CD4-positive, alpha-beta T cell treated with Interferon alpha-2 for 1 hour (primary cell): ENCODE measurements at regions not wholly inside any gene's neighbourhood (a gene's known extent, or its start where the extent isn't known, plus 50 kb on each side); places are given as distances from the start of the nearest gene placed in this dataset.
"Not testable (repeated sequence)": the region's sequence is repeated elsewhere in the genome, so short reads cannot be mapped to it uniquely, and the experiment has no call there.

Source experiments
- DNase-seq, 2 donors: peaks; one replicate each; pipeline ENCODE4 v3.0.0-alpha.2; 2020 to 2022

DNA sequence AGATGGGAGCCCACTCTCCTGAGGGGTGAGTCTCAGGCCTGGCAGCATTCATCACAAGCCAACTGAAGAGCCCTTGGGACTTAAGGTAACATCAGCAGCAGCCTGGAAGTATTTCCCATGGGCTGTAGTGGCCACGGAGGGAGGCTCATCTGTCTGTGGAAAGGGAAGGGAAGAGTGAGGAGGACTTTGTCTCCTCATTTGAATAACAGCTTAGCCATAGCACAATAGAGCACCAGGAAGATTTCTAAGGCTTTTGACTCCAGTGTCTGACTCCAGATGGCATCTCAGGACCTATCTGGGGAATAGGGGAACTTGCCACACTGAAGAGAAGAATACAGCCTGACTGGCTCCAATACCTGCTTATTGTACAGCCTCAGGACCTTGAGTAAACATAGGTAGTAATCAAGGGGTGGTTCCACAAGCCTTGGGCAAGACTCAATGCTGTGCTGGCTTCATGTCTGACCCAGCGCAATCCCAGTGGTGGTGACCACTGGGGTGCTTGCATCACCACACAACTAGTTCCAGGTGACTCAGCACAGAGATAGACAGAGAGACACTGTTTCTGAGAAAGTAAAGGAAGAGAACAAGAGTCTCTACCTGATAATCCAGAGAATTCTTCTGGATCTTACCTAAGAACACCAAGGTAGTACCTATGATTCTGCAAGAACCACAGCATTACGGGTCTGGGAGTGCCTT lies 510.5 kb upstream of the CCDC179 start:
- DNase-seq, result no peak

DNA sequence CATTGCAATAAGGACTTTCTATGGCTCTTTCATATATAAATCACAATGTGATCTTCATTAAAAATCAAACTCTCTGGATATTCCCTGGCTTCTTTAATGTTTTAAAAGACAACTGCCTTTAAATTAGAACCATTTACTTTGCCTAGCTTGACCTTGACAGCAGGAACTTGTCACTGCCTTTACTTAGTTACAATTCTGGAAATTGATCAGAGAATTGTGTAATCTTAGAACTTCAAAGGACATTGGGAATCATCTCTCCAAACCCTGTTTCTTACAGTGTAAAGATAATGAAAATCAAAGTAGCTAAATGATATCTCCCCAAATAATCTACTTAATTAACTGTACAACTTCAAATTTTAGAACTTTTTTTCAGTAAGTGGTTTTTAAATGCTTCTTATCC lies 517.6 kb upstream of the CCDC179 start:
- DNase-seq, result no peak

DNA sequence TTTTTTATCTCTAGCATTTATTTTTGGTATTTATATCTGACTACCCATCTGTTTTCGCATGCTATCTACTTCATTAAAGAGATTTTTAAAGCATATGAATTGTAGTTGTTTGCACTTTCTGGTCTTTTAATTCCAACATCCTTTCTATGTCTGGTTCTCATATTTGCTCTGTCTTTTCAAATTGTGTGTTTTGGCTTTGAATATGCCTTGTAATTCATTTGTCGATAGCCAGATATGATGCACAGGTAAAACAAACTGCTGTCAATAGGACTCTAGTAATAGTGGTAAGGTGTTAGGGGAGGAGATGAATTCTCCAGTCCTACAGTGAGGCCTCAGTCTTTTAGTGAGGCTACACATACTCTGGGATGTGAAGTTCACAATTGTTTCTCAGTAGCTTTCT lies 530.8 kb upstream of the CCDC179 start:
- DNase-seq, result no peak

DNA sequence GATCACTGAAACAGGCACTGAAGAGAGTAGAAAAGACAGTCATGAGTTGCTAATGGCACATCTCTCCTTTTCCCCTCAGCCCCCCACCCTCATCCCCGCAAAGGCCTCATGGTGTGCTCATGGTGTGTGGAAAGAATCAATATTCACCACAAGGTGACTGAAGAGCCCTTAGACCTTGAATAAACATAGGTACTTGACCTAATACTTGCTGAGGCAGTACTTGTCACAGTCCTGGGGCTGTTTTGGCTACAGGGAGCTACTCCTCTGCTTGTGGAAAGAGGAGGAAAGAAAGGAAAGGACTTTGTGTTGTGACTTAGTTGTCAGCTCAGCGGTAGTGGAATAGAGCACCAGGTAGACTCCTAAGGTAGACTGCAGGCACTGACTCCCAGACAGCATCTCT lies 537.8 kb upstream of the CCDC179 start:
- DNase-seq, result no peak

DNA sequence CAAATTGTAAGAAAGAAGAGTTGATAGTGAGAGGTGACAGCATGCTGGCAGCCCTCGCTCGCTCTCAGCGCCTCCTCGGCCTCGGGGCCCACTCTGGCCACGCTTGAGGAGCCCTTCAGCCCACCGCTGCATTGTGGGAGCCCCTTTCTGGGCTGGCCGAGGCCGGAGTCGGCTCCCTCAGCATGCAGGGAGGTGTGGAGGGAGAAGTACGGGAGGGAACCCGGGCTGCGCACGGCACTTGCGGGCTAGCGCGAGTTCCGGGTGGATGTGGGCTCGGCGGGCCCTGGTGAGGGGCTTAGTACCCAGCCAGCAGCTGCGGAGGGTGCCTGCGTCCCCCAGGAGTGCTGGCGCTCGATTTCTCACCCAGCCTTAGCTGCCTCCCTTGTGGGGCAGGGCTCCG lies 539.7 kb upstream of the CCDC179 start:
- DNase-seq, result no peak

DNA sequence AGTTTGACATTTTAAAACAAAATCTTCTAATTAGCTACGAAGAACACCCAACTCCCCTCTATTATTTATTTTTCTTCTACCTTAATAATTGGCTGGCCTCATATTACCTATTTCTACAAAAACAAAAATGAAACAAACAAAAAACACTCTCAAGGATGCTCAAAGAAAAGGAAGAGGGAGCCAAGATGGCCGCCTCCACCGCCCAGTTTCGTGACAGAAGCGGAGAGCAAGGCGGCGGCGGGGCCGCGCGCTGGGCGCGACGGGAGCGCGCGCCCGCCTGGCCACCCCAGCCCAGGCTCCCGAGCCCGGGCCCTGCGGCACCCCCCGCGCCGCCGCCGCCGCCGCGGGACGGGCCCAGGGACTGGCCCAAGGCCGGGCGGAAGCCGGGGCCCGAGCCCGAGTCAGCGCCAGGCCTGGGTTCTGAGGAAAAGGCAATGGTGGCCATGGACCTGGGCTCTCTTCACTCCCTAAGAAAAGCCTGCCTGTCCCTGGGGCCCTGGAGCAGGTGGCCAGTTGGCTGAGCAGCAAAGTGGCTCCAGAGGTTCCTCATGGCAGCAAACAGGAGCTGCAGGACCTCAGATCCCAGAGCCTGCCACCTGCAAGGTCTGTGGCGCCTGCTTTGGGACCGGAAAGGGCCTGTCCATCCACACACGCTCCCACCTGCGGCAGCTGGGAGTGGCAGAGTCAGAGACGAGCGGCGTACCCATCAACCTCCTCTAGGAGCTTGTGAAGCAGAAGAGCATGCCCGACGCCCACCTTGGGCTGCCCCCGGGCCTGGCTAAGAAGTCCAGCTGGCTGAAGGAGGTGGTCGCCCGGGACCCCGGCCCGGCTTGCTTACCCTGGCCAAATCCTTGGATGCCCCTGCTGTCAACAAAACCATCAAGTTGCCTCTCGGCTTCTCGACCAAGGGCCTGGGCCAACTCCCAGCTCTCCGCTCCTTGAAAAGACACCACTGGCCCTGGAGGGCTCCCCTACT lies 543.2 kb upstream of the CCDC179 start:
- DNase-seq, result no peak

DNA sequence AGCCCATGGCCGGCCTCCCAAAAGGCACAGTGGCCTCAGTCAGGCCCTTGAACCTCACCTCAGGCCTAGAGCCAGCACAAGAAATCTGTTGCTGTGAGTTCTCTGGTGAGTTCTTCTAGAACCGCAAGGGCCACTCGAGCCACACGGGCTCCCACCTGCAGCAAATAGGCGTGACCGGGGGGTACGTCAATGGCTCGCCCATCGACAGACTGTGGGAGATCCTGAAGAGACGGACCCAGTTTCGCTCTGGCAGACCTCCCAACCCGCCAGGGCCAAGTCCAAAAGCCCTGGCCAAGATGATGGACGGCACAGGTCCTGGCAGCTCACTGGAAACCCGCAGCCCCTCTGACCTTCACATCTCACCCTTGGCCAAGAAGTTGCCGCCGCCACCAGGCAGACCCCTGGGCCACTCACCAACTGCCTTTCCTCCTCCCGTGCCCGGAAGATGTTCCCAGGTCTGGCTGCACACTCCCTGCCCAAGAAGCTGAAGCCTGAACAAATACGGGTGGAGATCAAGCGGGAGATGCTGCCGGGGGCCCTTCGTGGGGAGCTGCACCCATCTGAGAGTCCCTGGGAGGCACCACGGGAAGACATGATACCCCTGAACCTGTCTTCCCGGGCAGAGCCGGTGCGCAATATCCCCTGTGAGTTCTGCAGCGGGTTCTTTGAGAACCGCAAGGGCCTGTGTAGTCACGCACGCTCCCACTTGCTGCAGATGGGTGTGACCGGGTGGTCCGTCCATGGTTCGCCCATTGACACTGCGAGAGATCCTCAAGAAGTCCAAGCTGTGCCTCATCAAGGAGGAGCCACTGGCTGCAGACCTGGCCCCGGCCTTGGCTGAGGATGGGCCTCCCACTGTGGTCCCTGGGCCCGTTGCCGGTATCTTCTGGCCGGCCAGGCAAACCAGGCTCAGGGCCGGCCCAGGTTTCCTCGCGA lies 544.2 kb upstream of the CCDC179 start:
- no peak for DNase-seq

DNA sequence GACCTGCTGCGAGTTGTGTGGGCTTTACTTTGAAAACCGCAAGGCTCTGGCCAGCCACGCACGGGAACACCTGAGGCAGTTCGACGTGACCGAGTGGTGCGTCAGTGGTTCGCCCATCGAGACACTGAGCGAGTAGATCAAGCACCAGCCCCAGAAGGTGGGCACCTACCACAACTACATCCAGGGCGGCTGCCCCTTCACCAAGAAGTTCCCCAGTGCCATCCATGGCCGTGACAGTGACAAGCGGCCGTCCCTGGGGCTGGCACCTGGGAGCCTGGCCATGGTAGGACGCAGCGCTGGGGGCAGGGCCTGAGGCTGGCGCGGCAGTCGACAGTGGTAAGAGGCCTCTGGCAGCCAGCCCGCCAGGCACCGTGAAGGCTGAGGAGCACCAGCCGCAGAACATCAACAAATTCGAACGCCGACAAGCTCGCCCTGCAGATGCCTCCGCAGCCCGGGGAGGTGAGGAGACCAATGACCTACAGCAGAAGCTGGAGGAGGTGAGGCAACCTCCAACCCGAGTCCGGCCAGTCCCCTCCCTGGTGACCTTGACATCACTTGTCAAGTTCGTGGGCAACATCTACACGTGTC lies 545.2 kb upstream of the CCDC179 start:
- no peak for DNase-seq

DNA sequence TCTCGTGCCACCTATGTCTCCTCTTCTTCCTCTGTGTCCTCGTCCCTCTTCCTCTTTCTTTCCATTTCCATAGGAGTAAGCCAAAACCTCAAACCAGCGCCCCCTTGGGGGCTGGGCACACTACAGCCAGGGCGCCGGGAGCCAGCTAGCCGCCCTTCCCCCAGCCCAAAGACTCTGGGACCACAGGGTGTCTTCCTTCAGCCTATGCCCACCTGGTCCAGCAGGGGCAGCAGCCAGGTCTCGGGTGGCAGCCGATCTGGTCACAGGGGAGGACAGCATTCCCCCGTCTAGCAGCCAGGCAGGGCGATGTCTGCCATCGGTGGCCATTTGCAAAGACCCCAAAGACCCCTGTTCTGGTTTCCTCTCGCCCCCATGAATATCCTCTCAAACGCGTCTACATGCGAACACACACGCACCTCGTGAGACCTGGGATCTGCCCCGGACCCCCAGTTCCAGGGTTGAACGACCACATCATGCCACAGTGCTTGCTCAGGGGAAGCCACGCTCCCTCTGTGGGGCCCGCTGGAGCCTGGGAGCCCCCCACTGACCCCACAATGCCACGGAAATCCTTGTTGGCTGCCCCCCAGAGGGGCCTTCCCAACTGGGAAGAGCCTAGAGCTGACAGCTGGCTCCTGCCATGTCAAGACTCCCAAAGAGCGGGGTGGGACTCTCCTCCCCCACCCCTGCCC lies 546.0 kb upstream of the CCDC179 start:
- DNase-seq, result no peak

DNA sequence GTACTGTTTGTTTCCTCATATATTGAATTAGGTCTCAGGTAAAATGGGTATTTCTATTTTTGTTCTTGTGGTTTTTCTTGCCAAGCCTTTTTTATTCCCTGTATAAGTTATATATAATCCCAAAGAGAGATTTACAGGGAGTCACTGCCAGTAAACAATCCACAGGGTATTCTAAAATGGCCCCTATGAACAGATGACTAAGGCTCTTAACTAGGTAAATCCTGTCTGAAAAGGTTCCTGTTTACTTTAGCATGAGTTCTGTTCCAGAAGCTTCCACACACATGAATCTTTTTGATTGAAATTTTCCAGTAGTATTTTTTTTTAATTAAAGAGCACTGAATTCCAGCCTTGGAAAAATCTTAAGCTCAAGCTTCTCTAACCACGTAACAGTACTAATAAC lies 552.8 kb upstream of the CCDC179 start:
- DNase-seq, result no peak

DNA sequence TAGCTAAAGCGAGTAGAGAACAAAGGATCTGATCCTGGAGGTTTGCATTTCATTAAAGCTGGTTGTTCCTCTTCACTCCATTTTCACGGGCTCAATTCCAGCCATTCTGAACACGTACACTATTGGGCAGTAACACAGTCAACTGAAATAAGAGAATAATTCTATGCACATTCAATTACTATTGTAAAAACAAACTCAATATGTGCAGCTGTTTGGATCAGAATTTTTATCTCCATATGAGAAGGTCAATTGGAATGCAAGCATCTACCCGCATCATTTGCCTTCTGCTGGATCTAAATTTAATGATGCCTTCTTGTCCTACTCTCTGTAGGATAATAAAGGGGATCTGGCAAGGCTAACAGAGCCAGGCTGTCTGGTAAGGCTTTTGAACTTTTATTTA lies 562.8 kb upstream of the CCDC179 start:
- no peak for DNase-seq

DNA sequence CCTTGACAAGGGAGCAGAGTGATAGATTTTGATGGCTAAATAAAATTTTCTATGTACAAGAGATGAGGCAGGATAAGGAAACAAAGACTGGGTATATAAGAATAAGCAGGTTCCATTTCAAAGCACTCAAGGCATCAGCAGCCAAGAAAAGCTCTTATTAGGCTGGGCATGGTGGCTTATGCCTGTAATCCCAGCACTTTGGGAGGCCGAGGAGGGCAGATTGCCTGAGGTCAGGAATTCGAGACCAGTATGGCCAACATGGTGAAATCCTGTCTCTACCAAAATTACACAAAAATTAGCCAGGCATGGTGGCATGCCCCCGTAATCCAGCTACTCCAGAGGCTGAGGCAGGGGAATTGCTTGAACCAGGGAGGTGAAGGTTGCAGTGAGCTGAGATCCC lies 563.4 kb upstream of the CCDC179 start:
- no peak for DNase-seq

DNA sequence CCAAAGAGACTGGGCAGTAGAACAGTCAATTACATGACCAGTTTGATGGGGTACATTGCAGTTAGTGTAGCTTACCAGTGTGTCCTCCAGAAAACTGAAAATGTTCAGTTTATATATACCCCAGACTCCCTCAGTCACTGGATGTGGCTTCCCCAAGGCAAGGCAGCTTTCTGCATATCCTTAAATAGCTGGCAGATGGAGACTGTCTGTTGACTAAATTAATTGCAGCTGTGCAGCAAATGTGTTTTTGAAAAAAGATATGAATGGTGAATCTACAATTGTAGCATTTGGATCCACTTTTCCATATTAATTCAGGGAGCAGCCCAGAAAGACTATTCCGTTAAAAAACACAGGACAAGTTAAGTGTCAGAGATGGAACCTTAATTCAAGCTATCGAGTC lies 565.1 kb upstream of the CCDC179 start:
- no peak for DNase-seq

DNA sequence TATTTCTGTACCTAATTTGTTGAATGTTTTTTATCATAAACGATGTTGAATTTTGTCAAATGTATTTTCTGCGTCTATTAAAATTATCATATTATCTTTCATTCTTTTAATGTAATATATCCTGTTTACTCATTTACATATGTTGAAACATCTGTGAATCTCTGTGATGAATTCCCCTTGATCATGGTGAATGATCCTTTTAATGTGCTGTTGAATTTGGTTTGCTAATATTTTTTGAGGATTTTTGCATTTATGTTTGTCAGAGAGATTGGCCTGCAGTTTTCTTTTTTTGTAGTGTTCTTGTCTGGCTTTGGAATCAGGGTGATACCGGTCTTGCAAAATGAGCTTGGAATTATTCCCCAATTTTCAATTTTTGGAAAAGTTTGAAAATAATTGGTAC lies 569.3 kb upstream of the CCDC179 start:
- DNase-seq, result no peak

DNA sequence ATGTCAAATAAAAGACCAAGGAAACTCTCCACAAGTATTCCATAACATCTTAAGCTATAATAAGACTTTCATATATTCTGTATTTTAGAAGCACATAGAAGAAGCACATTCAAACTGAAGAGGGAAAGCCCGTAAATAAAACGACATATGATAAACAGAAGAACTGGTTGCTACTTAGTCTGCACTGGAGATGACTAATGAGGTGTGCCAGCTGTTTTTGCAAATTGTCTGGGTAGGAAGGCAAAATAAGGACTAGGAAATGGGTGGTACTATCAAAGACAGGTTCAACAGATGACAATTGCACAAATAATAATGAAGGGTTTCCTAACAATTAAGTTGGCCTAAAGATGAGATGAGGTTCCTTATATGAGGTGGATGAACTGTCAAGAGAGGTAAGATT lies 593.2 kb upstream of the CCDC179 start:
- DNase-seq, result no peak

DNA sequence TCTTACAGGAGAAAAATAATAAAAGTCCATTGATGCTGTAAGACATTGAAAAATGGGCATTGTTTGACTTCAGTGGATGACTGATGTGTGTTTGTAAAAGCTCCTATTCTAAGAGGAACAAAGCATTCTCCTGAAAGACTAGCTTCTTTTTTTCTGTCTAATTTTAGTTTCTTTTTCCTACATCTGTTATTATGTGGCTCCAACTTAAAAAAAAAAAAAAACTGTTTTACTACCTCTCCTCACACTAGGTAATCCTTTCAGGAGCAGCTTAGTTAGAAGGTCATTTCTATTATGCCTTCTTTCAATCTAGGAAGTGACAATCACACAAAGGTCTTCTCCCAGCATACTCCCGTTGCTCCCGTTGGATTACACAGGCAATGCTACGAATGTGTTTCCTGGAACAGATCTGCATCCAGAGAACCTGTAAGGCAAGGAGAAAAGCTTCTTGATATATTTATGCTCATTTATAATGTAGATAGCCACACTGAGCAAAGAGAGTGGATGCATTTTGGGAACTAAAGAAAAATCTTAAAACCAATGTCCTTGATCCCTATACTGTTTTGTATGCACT lies 595.1 kb upstream of the CCDC179 start:
- DNase-seq, result no peak

DNA sequence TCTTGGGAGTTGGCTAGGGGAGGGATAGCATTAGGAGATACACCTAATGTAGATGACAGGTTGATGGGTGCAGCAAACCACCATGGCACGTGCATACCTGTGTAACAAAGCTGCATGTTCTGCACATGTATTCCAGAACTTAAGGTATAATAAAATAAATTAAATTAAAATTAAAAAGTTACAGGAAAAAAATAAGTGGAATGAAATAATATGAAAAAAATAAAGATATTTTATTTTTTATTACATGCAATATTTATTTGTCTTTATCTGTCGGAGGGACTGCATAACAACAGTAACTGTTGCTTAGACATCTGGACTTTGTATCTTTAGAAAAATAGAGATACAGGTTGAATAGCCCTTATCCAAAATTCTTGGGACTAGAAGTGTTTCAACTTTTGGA lies 597.4 kb upstream of the CCDC179 start:
- no peak for DNase-seq

DNA sequence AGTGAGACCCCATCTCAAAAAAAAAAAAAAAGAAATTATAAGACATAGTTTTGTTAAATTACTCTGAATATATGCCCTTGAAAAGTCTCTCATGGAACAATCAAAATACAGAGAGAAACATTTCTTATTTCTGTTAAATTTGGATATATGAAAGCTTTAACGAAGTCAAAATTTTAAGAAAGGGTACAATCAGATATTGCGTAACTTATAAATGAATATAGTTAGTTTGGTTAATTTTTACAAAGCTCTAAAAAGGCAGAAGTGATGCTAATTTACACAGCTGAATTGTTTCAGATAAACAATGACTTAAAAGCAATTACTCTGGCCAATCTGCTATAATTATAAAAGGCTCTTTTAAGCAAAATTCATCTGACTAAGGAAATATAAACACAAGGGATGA lies 611.6 kb upstream of the CCDC179 start:
- no peak for DNase-seq

DNA sequence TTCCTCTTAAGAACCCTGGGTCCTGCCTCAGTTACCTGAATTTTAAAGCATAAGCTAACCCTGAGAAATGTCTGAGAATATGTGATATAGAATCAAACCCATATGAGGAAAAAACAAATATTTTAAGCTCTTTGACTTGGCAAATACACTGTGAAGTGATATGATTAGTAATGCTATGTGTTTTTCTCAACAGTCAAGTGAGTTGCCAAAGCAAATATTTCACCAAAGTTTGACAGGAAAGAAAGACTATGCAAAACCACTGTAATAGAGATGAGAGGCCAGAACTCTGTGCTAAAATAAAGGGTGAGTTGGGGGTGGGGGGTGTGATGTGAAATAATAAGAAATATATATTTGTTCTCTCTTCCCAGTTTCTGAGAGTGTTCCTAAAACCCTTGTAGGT lies 613.5 kb upstream of the CCDC179 start:
- no peak for DNase-seq

DNA sequence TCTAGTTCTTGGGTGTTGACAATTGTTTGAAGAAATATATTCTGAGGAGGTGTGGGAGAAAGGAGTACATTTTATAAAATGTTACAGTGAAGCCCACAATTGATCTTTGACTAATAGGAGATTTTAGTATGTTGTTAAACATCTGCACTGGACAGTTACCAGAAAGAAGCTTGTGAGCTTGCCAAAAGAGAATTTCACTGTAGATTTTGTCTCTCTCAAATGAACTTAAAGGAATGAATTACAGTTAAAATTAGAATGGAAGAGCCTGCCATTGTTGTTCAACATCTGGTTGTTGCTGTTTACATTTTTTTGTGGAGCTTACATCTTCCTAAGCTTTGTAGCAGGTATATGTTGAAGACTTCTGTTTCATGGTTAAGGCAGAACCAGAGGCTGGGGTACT lies 620.5 kb upstream of the CCDC179 start:
- DNase-seq, result no peak

DNA sequence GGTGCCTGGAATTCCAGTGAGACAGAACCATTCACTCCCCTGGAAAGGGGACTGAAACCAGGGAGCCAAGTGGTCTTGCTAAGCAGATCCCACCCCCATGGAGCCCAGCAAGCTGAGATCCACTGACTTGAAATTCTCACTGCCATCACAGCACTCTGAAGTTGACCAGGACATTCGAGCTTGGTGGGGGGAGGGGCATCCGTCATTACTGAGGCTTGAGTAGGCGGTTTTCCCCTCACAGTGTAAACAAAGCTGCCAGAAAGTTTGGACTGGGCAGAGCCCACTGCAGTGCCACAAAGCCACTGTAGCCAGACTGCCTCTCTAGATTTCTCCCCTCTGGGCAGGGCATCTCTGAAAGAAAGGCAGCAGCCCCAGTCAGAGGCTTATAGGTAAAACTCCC lies 623.9 kb upstream of the CCDC179 start:
- not testable (repeated sequence) for DNase-seq

DNA sequence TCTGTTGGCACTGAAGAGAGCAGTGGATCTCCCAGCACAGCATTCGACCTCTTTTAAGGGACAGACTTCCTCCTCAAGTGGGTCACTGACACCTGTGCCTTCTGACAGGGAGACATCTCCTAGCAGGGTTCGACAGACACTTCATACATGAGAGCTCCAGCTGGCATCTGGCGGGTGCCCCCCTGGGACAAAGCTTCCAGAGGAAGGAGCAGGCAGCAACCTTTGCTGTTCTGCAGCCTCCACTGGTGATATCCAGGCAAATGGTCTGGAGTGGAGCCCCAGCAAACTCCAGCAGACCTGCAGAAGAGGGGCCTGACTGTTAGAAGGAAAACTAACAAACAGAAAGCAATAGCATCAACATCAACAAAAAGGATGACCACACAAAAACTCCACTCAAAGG lies 624.3 kb upstream of the CCDC179 start:
- DNase-seq, result not testable (repeated sequence)
